ENCODE measurements at regions not wholly inside any gene's neighbourhood (a gene's known extent, or its start where the extent isn't known, plus 50 kb on each side); places are given as distances from the start of the nearest gene placed in this dataset.

DNA sequence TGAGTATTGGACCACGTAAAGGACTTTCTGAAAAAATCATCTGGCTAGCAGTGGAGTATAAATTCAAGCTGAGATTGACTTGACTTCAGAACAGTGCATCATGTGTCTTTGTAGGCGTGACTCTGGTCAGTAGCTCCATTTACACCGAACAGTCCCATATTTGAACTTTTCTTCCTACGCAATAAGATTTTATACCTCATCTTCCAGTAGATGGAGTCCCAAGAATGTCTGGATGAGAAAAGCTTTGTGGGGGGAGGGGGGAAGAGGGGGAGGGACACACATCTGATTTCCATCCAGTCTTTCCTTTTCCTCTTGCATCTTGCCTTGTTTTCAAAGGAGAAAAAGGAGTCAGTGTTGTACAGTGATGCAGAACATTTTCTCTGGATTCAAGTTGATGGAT is 241.0 kb downstream of the EMP1 start:
- Histone ChIP-seq H3K23ac (ENCODE audit: low read depth, low read length) (no peak overlapping the region), H4K8ac (ENCODE audit: low read depth in 2 of 2, low read length in 2 of 2) (no peak overlapping the region), H3K36me3 (ENCODE audit: control insufficient read depth, insufficient read depth, low read length) (no peaks in the 10 kb centered on the region), H3K79me1 (ENCODE audit: low read depth in 1 of 2, low read length in 2 of 2) (no peaks in the 10 kb centered on the region), H2BK15ac (ENCODE audit: low read depth, low read length) (no peak overlapping the region), H2BK5ac (ENCODE audit: low read depth, low read length, poor library complexity, severe bottlenecking) (no peak overlapping the region), H3K4me1 (ENCODE audit: control insufficient read depth, insufficient read depth, low read length) (no peaks in the 10 kb centered on the region), H4K91ac (ENCODE audit: insufficient read depth, low read depth, low read length) (no peak overlapping the region), H3K4me2 (ENCODE audit: low read depth, low read length) (no peak overlapping the region), H3K4me3 (ENCODE audit: insufficient read depth, low read depth, low read length) (no peak overlapping the region), H3K18ac (ENCODE audit: low read depth, low read length) (no peak overlapping the region), H4K20me1 (ENCODE audit: insufficient read depth, low read length) (no peaks in the 10 kb centered on the region), H2AFZ (replicated peaks; ENCODE audit: low read length, poor library complexity) (no peak overlapping the region), H3K14ac (replicated peaks; ENCODE audit: low read depth, low read length) (no peak overlapping the region), H3K9me3 (ENCODE audit: control insufficient read depth, insufficient read depth, low read length) (no peaks in the 10 kb centered on the region), H3K56ac (ENCODE audit: extremely low read depth, insufficient read depth, low read length) (no peak overlapping the region), H2BK120ac (ENCODE audit: low read depth, low read length) (no peak overlapping the region), H3K4ac (ENCODE audit: low read depth, low read length) (no peak overlapping the region), H3K27me3 (ENCODE audit: control insufficient read depth, insufficient read depth, low read length) (no peaks in the 10 kb centered on the region), H2AK9ac (replicated peaks; ENCODE audit: low read depth, low read length, poor library complexity) (no peak overlapping the region), H3K27ac (ENCODE audit: insufficient read depth, low read length) (no peak overlapping the region), H3K9me1 (ENCODE audit: insufficient read depth, low read length) (no peaks in the 10 kb centered on the region), H2AK5ac (ENCODE audit: low read depth, low read length) (no peak overlapping the region), H2BK20ac (ENCODE audit: low read depth, low read length) (no peak overlapping the region), H3K9ac (ENCODE audit: low read depth, low read length) (no peak overlapping the region), H4K5ac (ENCODE audit: low read depth, low read length) (no peak overlapping the region)
- intact Hi-C loops (cut with micrococcal nuclease): no loop called here
- ChIA-PET POLR2A (ENCODE audit: unreplicated experiment) (no interaction called here), CTCF (no interaction called here)
- WGBS, 2 experiments (ENCODE audit: extremely low coverage in 2 of 2, insufficient read length in 1 of 2): no CpG with 5 or more reads among the region's 4 CpGs
- BruUV-seq (replicated peaks): no TSS peak
- ATAC-seq (ENCODE audit: low read depth) (no peak), DNase-seq (no peak)
- TF ChIP-seq NFE2L2 (IDR thresholded peaks at IDR 0.05; ENCODE audit: low read depth, low read length) (no peak), CHD1 (IDR thresholded peaks at IDR 0.05; ENCODE audit: low read depth, low read length) (no peak), MAFK (IDR thresholded peaks at IDR 0.05; ENCODE audit: low read depth, low read length) (no peak)
- dilution Hi-C loops (cut with HindIII; ENCODE audit: low sequenced_read_pairs, unreplicated experiment): no loop called here
- in situ Hi-C loops (cut with MboI; ENCODE audit: low sequenced_read_pairs): no loop called here

All from IMR-90 (cell line).